GM19240 (cell line): ENCODE measurements at regions not wholly inside any gene's neighbourhood (a gene's known extent, or its start where the extent isn't known, plus 50 kb on each side); places are given as distances from the start of the nearest gene placed in this dataset.
"Not testable (repeated sequence)": the region's sequence is repeated elsewhere in the genome, so short reads cannot be mapped to it uniquely, and the experiment has no call there.

Experiments used
- DNase-seq: peaks from one replicate; pipeline ENCODE4 v3.0.0; 2011; ENCODE audit warnings: low spot score; ENCODE audit not compliant: insufficient read length

GRCh38 chr3:43838009-43838758 lies 147.4 kb downstream of the ABHD5 start:
- DNase-seq = no peak

GRCh38 chr3:43838877-43839276 lies 148.1 kb downstream of the ABHD5 start:
- no peak for DNase-seq

- DNase-seq = no peak
Measured at GRCh38 chr3:43843386-43843785, 152.6 kb downstream of the ABHD5 start.

DNA sequence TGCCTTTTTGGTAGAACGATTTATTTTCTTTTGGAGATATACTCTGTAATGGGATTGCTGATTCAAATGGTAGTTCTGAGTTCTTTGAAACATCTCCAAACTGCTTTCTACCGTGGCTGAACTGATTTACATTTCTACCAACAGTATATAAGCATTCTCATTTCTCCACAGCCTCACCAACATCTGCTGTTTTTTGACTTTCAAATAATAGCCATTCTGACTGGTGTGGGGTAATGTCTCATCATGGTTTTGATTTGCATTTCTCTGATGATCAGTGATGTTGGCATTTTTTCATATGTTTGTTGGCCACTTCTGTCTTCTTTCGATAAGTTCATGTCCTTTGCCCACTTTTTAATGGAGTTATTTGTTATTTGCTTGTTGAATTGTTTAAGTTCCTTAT lies 154.0 kb downstream of the ABHD5 start:
- no peak for DNase-seq

GRCh38 chr3:43845553-43845952 lies 154.8 kb downstream of the ABHD5 start:
- not testable (repeated sequence) for DNase-seq

DNA sequence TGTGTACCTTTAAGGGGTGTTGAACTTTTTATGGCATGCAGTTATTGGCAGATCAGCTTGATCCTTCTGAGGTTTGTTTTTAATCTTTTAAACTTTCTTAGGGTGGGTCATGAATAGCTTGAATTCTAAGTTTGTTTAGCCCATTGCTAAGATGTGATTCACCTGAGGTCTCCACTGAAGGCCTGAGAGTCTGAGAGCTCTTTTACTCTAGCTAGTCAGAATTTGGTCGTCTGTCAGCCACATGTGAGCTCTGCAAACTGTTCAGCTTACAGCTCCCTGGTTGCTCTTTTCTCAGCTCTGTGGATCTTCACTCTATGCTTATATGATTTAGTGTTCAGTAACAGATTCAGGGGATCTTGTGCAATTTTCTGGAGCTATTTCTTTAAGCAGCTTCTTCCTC lies 161.3 kb downstream of the ABHD5 start:
- no peak for DNase-seq

GRCh38 chr3:43854283-43854682 lies 163.5 kb downstream of the ABHD5 start:
- DNase-seq = no peak

- DNase-seq = no peak
Measured at GRCh38 chr3:43854916-43855315, 164.2 kb downstream of the ABHD5 start.

DNA sequence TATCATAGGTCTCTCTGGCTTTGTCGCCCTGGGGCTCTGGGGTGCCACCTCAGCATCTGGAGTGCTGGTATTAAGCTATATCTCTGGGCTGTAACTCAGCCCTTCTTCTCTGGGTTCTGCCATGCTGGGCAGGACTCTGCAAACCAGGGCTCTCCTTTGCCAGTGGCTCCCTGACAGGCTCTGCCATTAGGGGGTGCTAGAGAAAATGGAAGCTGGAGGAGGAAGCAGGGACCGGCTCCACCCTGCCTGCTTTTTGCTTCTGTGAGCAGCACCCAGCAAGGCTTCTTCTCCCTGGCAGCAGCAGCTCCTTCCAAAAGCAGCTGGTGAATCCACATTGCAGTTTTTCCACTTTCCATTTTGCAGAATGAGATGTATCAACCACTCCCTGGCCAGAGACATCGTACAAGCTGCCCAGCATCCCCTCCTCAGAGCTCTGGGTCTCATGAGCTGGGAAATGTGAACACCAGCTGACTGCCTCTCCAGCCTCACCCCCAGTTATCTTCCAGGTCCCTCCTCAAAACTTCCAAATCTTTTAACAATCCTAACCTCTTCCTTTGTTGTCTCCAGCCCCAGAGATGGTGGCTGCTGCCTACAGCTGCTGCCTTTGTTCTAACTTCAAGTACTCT lies 165.0 kb downstream of the ABHD5 start:
- no peak for DNase-seq

- no peak for DNase-seq
Measured at GRCh38 chr3:43856351-43856750, 165.6 kb downstream of the ABHD5 start.

DNA sequence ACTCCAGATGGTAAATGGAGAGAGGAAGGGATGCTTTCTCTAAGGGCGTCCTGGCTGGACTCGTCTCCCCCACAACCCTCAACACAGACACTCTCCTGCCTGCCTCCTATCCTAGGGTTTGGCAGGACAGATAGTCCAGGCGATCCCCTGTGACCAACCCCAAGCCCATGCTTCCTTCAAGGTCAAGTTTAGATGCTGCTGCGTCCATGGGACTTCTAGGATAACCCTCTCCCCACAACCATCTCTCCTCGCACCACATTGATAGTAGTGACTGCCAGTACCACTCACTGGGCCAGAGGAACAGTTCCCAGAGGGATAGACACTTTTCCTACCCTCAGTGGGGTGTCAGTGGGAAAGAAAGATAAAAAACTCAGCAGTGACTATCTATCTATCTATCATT lies 166.0 kb downstream of the ABHD5 start:
- no peak for DNase-seq

GRCh38 chr3:43857361-43858293 lies 166.9 kb downstream of the ABHD5 start:
- no peak for DNase-seq

DNA sequence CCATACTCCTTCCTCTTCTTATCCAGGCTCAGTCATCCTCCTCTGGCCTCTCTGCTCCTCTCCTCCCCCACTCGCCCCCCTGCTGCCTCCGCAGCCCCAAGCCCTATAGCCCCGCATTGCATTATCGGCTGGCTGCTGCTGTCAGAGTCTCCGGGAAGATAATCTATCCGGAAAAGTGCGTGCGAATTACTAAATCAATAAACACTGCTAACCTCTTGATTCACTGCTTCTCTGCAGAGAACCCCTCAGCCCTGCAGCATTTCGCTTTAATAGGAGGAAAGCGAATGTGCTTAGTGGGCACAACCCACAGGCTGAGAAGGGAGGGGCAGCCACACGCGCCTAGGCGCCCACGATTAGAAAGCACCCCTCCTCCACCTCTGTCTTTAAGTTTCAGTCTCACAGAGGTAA lies 167.6 kb downstream of the ABHD5 start:
- DNase-seq = no peak

DNA sequence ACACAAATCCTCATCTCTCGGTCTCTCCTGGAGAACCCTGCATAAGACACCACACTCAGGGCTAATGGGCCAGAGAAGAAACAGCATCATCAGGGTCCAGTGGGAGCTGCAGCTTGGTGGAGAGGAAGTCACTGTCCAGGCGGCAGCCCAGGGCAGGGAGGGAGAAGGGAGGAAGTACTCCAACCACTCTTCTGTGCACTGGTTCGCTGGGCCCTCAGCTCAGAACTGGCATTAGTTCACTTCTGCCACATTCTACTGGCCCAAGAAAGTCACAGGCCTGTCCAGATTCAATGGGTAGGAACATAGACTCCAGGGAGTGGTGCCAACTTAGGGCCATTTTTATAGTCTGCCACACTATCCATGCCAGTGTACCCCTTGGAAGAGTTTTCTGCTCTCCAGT lies 169.0 kb downstream of the ABHD5 start:
- DNase-seq = no peak

DNA sequence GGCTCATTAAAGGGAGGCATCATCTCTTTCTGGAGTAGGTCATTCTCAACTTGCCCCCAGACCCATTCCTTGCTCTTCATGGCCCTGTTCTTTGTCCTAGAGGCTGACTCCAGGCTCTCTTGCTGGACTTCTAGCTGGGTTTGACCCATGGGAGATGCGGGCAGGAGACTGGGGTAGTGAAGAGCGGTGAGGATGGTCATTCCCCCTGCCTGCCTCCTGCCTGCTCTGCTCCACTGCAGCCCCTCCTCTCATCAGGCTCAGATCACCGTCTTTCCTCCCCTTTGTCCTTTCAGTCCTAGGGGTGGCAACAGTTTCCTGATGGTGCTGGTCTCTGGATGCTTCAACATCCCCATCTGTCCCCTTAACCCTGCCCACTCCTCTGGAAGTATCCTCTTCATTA lies 170.9 kb downstream of the ABHD5 start:
- DNase-seq = no peak

GRCh38 chr3:43862470-43862869 lies 171.7 kb downstream of the ABHD5 start:
- DNase-seq = no peak

DNA sequence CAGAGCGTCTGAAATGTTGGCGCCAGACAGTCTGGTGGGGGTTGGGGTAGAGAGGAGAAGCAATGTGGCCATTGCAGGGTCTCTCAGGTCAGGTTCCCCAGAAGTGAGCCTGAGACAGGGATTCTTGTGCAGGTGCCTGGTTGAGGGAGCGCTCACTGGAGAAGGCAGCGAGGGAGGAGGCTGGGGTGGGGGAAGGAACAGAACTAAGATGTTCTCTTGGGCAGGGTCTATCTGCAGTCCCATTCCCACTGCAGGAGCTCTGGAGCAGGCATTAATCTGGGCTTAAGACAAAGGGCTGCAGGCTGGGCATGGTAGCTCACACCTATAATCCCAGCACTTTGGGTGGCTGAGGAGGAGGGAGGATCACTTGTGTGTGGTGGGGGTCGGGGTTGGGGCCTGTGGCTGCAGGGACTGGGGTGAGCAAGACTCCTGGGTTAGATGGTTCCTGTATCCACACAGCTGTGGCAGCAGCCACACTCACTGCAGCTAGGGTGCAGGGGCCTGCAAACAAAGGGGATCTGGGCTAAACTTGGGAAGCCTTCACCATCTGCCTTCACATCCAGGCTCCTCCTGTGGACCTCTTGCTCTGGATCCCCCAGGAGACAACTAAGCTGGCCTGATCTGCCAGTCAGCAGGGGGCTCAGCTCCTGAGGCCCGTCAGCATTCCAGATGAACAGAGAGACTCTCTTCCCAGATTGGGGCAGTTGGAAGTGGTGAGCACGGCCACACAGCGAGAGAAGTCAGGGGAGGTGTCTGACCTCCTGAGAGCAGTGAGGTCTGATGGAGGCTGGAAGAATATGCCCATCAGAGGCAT lies 172.5 kb downstream of the ABHD5 start:
- no peak for DNase-seq

GRCh38 chr3:43863966-43864933 lies 173.5 kb downstream of the ABHD5 start:
- DNase-seq = no peak

GRCh38 chr3:43865351-43865750 lies 174.6 kb downstream of the ABHD5 start:
- no peak for DNase-seq

GRCh38 chr3:43865887-43866528 lies 175.3 kb downstream of the ABHD5 start:
- DNase-seq = no peak
